ENCODE measurements at regions not wholly inside any gene's neighbourhood (a gene's known extent, or its start where the extent isn't known, plus 50 kb on each side); places are given as distances from the start of the nearest gene placed in this dataset.

DNA sequence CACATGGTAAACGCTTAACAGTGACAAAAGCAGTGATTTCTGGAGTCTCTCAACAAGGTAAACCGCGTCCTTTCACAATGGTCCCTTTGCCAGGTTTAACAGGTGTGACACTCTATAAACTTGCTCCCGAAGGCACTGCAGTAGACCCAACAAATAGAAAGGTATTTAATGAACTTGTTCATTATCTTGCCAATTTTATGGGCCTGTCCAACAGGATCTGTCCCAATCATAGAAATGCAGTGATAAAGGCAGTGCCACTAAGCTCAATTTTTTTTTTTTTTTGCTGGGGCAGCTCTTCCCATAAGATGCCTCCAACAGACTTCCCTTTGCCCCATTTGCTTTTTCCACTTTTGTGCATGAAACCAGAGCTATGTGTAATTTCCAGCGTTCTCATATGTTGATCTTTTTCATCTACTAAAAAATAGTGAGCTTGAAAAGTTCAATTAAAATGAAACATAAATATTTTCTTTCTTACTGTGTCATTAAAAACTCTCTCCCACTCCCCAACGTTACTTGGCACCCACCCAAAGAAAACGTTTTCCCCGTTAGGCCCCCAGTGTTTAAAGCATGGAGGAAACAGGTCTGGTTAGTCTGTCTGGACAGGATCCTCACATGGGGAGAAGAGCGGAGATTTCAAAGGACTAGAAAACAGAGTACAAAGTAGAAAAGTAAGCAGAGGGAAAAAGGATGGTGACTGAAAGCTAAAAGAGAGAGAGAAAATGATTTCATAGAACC, 80.9 kb upstream of the SPATA31D4 start:
- Mint-ChIP-seq H3K9me3 (no peaks in the 10 kb centered on the region), H3K27me3 (ENCODE audit: low read depth) (no peaks in the 10 kb centered on the region), H3K4me3 (no peak overlapping the region), H3K36me3 (ENCODE audit: low read depth) (no peaks in the 10 kb centered on the region), H3K27ac (no peak overlapping the region), H3K4me1 (ENCODE audit: low read depth) (no peaks in the 10 kb centered on the region)

DNA sequence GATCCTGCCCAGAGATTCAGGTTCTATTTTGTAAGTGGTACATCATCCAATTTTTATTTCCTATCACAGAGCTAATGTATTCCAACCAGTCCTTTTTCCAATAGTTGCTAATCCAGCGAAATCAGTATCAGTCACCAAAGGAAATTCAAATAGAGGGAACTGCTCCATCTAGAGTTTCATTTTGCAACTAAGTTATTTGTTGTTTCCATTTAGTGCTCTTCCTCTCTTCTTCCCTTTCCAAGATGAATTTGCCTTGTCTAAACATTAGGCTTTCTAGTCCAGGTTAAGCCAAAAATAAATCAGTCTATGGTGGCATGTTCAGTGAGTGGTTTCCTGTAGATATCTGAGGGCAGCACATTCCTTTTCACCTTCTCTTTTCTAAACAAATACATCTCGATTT, 79.8 kb upstream of the SPATA31D4 start:
- Mint-ChIP-seq H3K27ac (no peak overlapping the region), H3K4me1 (ENCODE audit: low read depth) (no peaks in the 10 kb centered on the region), H3K9me3 (no peaks in the 10 kb centered on the region), H3K36me3 (ENCODE audit: low read depth) (no peaks in the 10 kb centered on the region), H3K27me3 (ENCODE audit: low read depth) (no peaks in the 10 kb centered on the region), H3K4me3 (no peak overlapping the region)

DNA sequence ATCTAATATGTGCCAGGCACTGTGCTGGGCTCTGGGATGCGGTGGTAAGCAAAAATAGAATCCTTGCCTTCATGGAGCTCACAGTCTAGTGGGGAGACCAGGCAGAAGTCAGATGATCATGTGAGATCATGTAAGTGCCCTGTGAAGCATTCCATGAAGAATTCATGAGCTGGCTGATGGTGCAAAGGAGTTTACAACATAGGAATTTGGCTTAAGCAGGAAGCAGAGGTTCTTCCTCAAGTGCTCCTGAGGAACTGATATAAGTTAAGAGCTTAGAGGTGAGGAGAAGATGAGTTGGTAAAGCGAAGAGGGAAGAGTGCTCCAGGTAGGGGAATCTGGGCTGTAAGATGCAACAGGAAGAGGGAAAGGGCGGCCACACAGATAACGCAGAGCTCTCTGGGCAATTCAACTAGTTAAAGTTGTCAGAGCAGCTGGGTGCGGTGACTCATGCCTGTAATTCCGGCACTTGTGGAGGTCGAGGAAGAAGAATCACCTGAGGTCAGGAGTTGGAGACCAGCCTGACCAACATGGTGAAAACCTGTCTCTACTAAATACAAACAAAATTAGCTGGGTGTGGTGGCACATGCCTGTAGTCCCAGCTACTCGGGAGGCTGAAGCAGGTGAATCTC, 78.5 kb upstream of the SPATA31D4 start:
- H3K27me3 Mint-ChIP-seq (ENCODE audit: low read depth), result no peaks in the 10 kb centered on the region
- H3K4me1 Mint-ChIP-seq (ENCODE audit: low read depth), result no peaks in the 10 kb centered on the region
- no peak overlapping the region for H3K27ac Mint-ChIP-seq
- no peak overlapping the region for H3K4me3 Mint-ChIP-seq
- no peaks in the 10 kb centered on the region for H3K9me3 Mint-ChIP-seq
- no peaks in the 10 kb centered on the region for H3K36me3 Mint-ChIP-seq (ENCODE audit: low read depth)

DNA sequence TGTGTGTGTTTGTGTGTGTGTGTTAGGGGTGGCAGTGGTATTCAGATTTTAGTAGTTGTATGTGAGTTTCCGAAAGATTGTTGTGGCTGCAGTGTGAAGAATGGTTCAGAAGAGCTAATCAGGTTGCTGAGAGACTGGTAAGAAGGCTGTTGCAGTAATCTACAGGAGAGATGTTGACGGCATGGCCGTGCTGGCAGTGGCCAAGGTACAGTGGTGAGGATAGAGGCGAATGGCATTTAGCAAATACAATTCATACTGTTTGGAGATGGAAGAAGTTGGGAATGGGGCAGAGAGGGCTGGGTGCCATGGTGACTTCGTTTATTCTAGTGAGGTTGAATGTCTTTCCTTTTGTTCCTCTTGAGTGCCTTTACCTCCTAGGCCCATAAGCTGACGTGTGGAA, 77.5 kb upstream of the SPATA31D4 start:
- no peaks in the 10 kb centered on the region for H3K9me3 Mint-ChIP-seq
- H3K4me1 Mint-ChIP-seq (ENCODE audit: low read depth), result no peaks in the 10 kb centered on the region
- H3K4me3 Mint-ChIP-seq, result no peak overlapping the region

DNA sequence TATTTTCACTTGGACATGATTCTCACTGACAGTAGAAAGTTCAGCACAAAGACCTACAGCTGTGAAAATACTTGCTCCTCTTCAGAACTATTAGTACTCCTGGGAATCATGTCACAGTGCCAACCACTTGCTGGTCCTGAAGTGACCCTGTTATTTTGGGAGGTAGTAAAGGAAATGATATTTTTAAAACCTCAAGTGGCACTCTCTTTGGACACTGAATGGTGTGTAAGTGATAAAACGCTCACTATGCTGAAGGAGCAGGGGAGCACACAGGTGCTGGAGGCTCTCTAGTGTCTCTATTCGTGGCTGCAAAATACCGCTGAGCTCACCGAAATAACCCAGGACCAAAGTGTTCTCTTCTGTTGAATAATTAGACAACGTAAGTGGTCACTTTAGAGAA, 76.9 kb upstream of the SPATA31D4 start:
- Mint-ChIP-seq H3K36me3 (ENCODE audit: low read depth) (no peaks in the 10 kb centered on the region), H3K27me3 (ENCODE audit: low read depth) (no peaks in the 10 kb centered on the region), H3K27ac (no peak overlapping the region), H3K9me3 (no peaks in the 10 kb centered on the region), H3K4me3 (no peak overlapping the region), H3K4me1 (ENCODE audit: low read depth) (no peaks in the 10 kb centered on the region)

More for the DNA sequence above, 77.5 kb upstream of the SPATA31D4 start:
- Mint-ChIP-seq H3K27me3 (ENCODE audit: low read depth) (no peaks in the 10 kb centered on the region), H3K27ac (no peak overlapping the region), H3K36me3 (ENCODE audit: low read depth) (no peaks in the 10 kb centered on the region)

DNA sequence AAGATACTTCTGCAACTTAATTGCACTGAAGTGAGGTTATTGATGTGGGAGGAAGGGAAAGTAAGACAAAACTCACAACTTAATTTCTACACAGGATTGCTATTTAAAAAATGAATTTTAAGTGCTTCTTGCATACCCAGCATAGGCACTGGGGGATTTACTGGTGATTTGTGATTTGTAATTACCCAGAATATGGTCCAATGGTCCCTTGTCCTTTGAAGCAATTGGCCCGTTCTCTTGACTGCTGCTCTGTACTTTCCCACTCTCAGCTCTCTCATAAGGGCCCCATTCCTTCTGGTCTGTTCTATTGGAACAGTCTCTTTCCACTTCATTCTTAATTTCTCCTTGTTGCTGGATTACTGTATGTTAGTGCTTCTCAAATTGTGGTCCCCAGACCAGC, 75.4 kb upstream of the SPATA31D4 start:
- Mint-ChIP-seq H3K4me1 (ENCODE audit: low read depth) (no peaks in the 10 kb centered on the region), H3K27me3 (ENCODE audit: low read depth) (no peaks in the 10 kb centered on the region), H3K27ac (no peak overlapping the region), H3K4me3 (no peak overlapping the region), H3K9me3 (no peaks in the 10 kb centered on the region), H3K36me3 (ENCODE audit: low read depth) (no peaks in the 10 kb centered on the region)

DNA sequence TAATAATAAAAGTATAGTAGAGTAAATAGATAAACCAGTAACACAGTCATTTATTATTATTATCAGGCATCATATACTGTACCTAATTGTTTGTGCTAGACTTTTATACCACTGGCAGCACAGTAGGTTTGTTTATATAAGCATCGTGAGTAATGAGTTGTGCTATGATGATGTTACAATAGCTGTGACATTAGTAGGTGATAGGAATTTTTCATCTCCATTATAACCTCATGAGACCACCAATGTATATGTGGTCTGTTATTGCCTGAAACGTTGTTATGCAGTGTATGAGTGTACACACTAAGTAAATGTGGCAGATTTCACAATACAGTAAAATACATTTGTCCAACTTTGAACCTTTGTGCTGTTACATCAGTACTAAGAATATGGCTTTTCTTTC, 72.7 kb upstream of the SPATA31D4 start:
- Mint-ChIP-seq H3K36me3 (ENCODE audit: low read depth) (no peaks in the 10 kb centered on the region), H3K4me3 (no peak overlapping the region), H3K9me3 (no peaks in the 10 kb centered on the region), H3K4me1 (ENCODE audit: low read depth) (no peaks in the 10 kb centered on the region), H3K27ac (no peak overlapping the region), H3K27me3 (ENCODE audit: low read depth) (no peaks in the 10 kb centered on the region)

DNA sequence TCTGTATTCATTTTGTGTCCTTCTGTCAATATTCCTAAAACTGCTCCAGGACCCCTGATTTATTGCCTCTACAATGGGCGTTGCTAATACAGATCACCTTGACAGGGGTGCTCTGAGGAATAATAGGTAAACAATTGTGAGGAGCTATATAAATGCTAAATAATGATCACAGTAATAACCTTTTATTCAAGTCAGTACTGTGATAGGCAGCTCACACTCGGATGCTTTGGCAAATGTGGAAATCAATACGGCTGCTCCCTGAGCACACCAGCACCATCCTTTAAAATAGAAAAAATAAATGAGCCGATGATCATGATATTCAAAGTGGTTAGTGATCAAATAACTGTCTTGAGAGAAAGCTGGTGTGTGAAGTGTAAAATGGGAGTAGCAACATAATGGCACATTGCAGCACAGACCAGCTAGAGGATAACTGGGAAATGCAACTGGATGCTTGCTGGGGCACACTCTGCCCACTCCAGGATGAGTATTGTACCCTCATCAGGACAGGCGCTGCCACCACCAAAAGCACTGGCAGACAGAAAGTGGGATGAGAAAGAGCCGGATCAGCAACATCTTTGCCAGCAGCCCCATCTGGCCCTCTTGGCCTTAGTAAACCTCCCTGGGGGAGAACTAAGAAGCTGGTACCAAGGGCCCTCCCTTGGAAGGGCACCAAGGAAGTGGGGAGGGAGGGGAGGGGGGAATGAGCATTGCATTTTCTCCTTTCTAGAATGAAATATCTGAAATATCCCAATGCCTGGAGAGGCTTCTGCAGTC, 69.4 kb upstream of the SPATA31D4 start:
- Mint-ChIP-seq H3K9me3 (no peaks in the 10 kb centered on the region), H3K4me3 (no peak overlapping the region), H3K4me1 (ENCODE audit: low read depth) (no peaks in the 10 kb centered on the region), H3K36me3 (ENCODE audit: low read depth) (no peaks in the 10 kb centered on the region), H3K27me3 (ENCODE audit: low read depth) (no peaks in the 10 kb centered on the region), H3K27ac (no peak overlapping the region)

DNA sequence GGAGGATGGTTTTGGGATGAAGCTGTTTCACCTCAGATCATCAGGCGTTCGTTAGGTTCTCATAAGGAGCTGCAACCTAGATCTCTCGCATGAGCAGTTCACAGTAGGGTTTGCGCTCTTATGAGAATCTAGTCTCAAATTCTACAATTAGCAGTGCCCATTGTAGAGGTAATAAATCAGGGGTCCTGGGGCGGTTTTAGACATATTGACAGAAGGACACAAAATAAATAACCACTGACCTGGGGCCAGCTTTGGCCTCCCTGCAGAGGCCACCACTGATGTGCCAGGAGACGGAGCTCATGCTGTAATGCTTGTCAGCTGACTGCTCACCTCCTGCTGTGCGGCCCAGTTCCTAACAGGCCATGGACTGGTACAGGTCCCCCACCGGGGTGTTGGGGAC, 67.6 kb upstream of the SPATA31D4 start:
- H3K36me3 Mint-ChIP-seq (ENCODE audit: low read depth), result no peaks in the 10 kb centered on the region
- no peaks in the 10 kb centered on the region for H3K9me3 Mint-ChIP-seq
- H3K4me1 Mint-ChIP-seq (ENCODE audit: low read depth), result no peaks in the 10 kb centered on the region
- H3K27ac Mint-ChIP-seq, result no peak overlapping the region
- H3K27me3 Mint-ChIP-seq (ENCODE audit: low read depth), result no peaks in the 10 kb centered on the region
- H3K4me3 Mint-ChIP-seq, result no peak overlapping the region

DNA sequence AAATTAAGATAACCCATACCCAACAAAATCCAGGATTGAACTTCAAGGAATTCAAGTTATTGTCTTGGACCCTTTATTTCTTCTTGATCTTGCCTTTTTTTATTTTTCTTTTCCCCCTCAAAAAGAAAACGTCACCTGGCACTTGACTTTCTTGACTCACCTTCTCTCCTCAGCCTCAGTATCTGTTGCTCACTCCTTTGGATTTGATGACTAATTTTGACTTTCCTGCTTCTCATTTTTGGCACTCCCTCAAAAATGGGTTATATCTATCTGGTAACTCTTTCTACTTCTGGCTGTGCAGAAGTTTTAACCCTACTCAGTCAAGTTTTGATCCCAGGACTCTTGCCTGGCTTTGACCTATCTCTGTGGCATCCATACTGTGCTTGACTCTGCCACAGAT, 66.6 kb upstream of the SPATA31D4 start:
- H3K36me3 Mint-ChIP-seq (ENCODE audit: low read depth), result no peaks in the 10 kb centered on the region
- no peak overlapping the region for H3K27ac Mint-ChIP-seq
- H3K9me3 Mint-ChIP-seq, result no peaks in the 10 kb centered on the region
- H3K4me1 Mint-ChIP-seq (ENCODE audit: low read depth), result no peaks in the 10 kb centered on the region
- no peak overlapping the region for H3K4me3 Mint-ChIP-seq
- no peaks in the 10 kb centered on the region for H3K27me3 Mint-ChIP-seq (ENCODE audit: low read depth)

DNA sequence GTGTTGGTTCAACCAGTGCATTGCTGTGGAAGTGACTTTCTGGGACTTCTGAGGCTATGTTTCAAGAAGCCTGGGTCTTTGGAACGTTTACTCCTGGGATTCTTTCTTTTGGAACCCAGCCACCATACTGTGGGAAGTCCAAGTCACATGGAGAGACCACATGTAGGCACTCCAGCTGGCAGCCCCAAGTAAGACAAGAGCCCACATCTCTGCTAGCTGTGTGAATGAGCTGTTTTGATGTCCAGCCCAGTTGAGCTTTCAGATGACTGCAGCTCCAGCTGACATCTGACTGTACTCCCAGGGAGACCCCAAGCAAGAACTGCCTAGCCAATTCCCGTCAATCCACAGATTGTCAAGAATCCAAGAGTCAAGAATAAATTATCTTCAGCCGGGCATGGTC, 60.1 kb upstream of the SPATA31D4 start:
- Mint-ChIP-seq H3K27me3 (ENCODE audit: low read depth) (no peaks in the 10 kb centered on the region), H3K36me3 (ENCODE audit: low read depth) (no peaks in the 10 kb centered on the region), H3K27ac (no peak overlapping the region), H3K9me3 (no peaks in the 10 kb centered on the region), H3K4me3 (no peak overlapping the region), H3K4me1 (ENCODE audit: low read depth) (no peaks in the 10 kb centered on the region)

DNA sequence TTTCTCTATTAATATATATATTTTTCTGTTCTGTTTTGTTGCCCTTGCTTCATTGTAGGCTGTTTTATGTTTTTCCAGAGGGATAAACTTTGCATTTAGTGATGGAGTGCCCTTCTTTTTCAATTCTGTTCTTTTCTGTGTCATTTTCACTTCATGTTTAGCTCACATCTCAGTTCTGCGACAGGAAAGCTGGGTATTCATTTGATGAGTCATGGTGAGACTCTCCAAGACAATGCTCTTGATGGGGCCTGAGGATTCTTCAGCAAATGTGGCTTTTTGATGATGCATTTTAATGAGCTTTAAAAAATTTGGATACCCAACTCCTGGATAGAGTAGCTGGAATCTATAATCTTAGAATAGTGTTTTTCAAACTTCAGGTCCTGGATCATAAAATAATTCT, 56.5 kb upstream of the SPATA31D4 start:
- no peaks in the 10 kb centered on the region for H3K36me3 Mint-ChIP-seq (ENCODE audit: low read depth)
- no peak overlapping the region for H3K27ac Mint-ChIP-seq
- no peaks in the 10 kb centered on the region for H3K27me3 Mint-ChIP-seq (ENCODE audit: low read depth)
- peaks cover 6% of the 10 kb centered on the region for H3K9me3 Mint-ChIP-seq
- no peaks in the 10 kb centered on the region for H3K4me1 Mint-ChIP-seq (ENCODE audit: low read depth)
- no peak overlapping the region for H3K4me3 Mint-ChIP-seq

DNA sequence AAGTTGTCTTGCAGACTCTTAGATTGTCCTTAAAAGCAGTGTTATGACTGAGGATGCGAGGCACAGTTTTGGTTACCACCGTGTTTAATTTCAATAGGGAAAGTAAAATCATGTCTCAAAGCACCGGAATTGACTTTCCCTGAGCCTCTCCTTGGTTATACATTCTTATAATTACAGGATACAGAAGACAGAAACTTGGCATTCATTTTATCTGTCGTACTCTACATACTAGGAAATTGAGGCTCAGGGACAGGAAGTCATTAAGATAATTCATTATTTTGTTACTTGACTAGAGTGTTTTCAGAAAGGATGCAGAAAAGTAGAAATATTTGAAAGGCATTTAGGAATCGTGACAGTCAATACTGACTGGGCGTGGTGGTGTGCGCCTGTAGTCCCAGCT, 54.0 kb upstream of the SPATA31D4 start:
- H3K9me3 Mint-ChIP-seq, result peaks cover 6% of the 10 kb centered on the region
- no peak overlapping the region for H3K27ac Mint-ChIP-seq
- no peaks in the 10 kb centered on the region for H3K27me3 Mint-ChIP-seq (ENCODE audit: low read depth)
- H3K4me3 Mint-ChIP-seq, result no peak overlapping the region
- no peaks in the 10 kb centered on the region for H3K36me3 Mint-ChIP-seq (ENCODE audit: low read depth)
- H3K4me1 Mint-ChIP-seq (ENCODE audit: low read depth), result no peaks in the 10 kb centered on the region

DNA sequence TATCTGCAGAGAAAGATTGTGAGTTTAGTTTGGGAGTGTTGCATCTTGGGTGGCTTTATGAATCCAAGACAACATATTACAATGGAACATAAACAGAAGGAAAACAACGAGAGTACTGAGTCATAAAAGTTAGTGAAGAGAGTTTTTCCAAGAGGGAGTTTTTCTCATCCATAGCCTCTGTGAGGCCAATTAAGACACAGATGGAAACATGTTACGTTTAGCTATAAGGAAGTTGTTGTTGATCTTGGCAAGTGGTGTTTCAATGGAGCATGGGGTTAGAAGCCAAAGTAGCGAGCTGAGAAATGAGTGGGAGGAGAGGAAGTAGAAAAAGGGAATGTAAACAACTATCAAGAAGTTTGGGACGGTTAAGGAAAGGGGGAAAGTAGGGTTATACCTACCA, 53.3 kb upstream of the SPATA31D4 start:
- H3K4me1 Mint-ChIP-seq (ENCODE audit: low read depth), result no peaks in the 10 kb centered on the region
- H3K27ac Mint-ChIP-seq, result no peak overlapping the region
- H3K36me3 Mint-ChIP-seq (ENCODE audit: low read depth), result no peaks in the 10 kb centered on the region
- H3K27me3 Mint-ChIP-seq (ENCODE audit: low read depth), result no peaks in the 10 kb centered on the region
- H3K9me3 Mint-ChIP-seq, result peaks cover 6% of the 10 kb centered on the region
- H3K4me3 Mint-ChIP-seq, result no peak overlapping the region

DNA sequence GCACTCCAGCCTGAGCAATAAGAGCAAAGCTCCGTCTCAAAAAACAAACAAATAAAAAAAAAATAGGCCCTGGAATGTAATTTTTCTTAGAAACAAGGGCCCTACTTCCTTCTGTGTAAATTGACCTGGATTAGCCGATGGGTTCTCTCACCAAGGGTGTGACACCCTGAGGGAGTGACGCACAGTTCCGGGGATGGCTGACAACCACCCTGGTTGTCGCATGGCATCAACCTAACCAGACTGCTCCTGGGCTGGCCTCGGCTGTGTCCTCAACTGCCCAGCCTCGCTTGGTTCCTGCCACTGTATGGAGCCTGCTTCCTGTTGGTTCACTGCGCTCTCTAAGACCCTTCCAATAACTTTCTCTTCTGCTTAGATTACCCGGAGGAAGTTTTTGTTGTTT, 51.2 kb upstream of the SPATA31D4 start:
- Mint-ChIP-seq H3K36me3 (ENCODE audit: low read depth) (no peaks in the 10 kb centered on the region), H3K27ac (no peak overlapping the region), H3K4me3 (no peak overlapping the region)

More for the DNA sequence above, 51.2 kb upstream of the SPATA31D4 start:
- Mint-ChIP-seq H3K27me3 (ENCODE audit: low read depth) (no peaks in the 10 kb centered on the region), H3K4me1 (ENCODE audit: low read depth) (no peaks in the 10 kb centered on the region), H3K9me3 (peaks cover 6% of the 10 kb centered on the region)
